Lower leg skin (tissue), 3 donors: ENCODE measurements at regions not wholly inside any gene's neighbourhood (a gene's known extent, or its start where the extent isn't known, plus 50 kb on each side); places are given as distances from the start of the nearest gene placed in this dataset.

Experiments used
- CTCF ChIP-seq, 3 donors: fragments of 450-650 bp; IDR thresholded peaks; one replicate each; pipeline ENCODE4 v1.5.1; 2016; ENCODE audit warnings: antibody characterized with exemption in 3 of 3, mild to moderate bottlenecking in 3 of 3, moderate library complexity in 2 of 3
- POLR2A ChIP-seq, 2 donors: fragments of 450-650 bp; IDR thresholded peaks; one replicate each; pipeline ENCODE4 v1.6.1; 2016 to 2017; ENCODE audit warnings: antibody characterized with exemption in 2 of 2, mild to moderate bottlenecking in 1 of 2, moderate library complexity in 1 of 2

GRCh38 chr18:75656563-75657247 is 229.2 kb upstream of the SMIM21 start:
- no peak for TF ChIP-seq POLR2A (IDR thresholded peaks at IDR 0.05)
- TF ChIP-seq CTCF (IDR thresholded peaks at IDR 0.05): no peak
